SK-N-SH (cell line): ENCODE measurements at regions not wholly inside any gene's neighbourhood (a gene's known extent, or its start where the extent isn't known, plus 50 kb on each side); places are given as distances from the start of the nearest gene placed in this dataset.

Experiments
- CTCF ChIA-PET: fragments of 300-600, 350-600 bp; formaldehyde crosslinking; extraction: SDS; loops from one replicate; lab custom pipeline; 2021; lab: Yijun Ruan, JAX
- POLR2A ChIA-PET: fragments of 350-600 bp; sonication (Branson Sonifier 250); formaldehyde crosslinking; extraction: SDS; loops from one replicate; lab custom pipeline; 2020; ENCODE audit warnings: antibody characterized with exemption, inconsistent platforms; lab: Yijun Ruan, JAX
- DNase-seq: peaks from one replicate; pipeline ENCODE4 v3.0.0; 2012
- H2AFZ ChIP-seq: fragments of 200-600 bp; sonication (generic); 2 replicates; pipeline ENCODE4 v1.8.1; 2016; ENCODE audit warnings: antibody characterized with exemption, mild to moderate bottlenecking, low read depth
- H3F3A ChIP-seq: fragments of 200-600 bp; sonication (generic); replicated peaks from 2 replicates; pipeline ENCODE3; 2016; ENCODE audit warnings: antibody characterized with exemption, mild to moderate bottlenecking; ENCODE audit not compliant: insufficient read depth
- H3K27ac ChIP-seq, 2 experiments: fragments of 200-500 bp in 1 of 2; fragments of 200-600 bp in 1 of 2; sonication (Bioruptor generic) in 1 of 2; sonication (generic), shearing (Covaris generic) in 1 of 2; 2 replicates each; pipeline versions ENCODE4 v1.5.1 to v1.6.1; 2014 to 2016; ENCODE audit warnings: low read depth in 2 of 2, inconsistent platforms in 1 of 2, low read length in 1 of 2, mild to moderate bottlenecking in 1 of 2, mixed read lengths in 1 of 2
- H3K27me3 ChIP-seq: fragments of 200-600 bp; sonication (generic), shearing (Covaris generic); 2 replicates; pipeline ENCODE4 v1.6.1; 2016; ENCODE audit warnings: mixed run types; ENCODE audit not compliant: insufficient read depth
- H3K36me3 ChIP-seq, 2 experiments: fragments of 200-500 bp in 1 of 2; fragments of 200-600 bp in 1 of 2; sonication (Bioruptor generic) in 1 of 2; sonication (generic) in 1 of 2; replicated peaks in 1 of 2; 2 replicates each; pipeline versions ENCODE3 to v1.5.1; 2014 to 2016; ENCODE audit warnings: low read length in 1 of 2, mild to moderate bottlenecking in 1 of 2; ENCODE audit not compliant: insufficient read depth in 2 of 2, control insufficient read depth in 1 of 2
- H3K4me1 ChIP-seq, 2 experiments: fragments of 200-500 bp in 1 of 2; fragments of 200-600 bp in 1 of 2; sonication (Bioruptor generic) in 1 of 2; sonication (generic), shearing (Covaris generic) in 1 of 2; 2 replicates each; pipeline versions ENCODE4 v1.5.1 to v1.6.1; 2014 to 2016; ENCODE audit warnings: low read depth in 1 of 2, low read length in 1 of 2, mixed run types in 1 of 2; ENCODE audit not compliant: insufficient read depth in 2 of 2, control insufficient read depth in 1 of 2
- H3K4me2 ChIP-seq: fragments of 200-600 bp; sonication (generic), shearing (Covaris generic); 2 replicates; pipeline ENCODE4 v1.6.1; 2017; ENCODE audit warnings: mixed run types
- H3K4me3 ChIP-seq, 2 experiments: fragments of 200-500 bp in 1 of 2; fragments of 200-600 bp in 1 of 2; sonication (Bioruptor generic) in 1 of 2; sonication (generic), shearing (Covaris generic) in 1 of 2; 2 replicates each; pipeline versions ENCODE4 v1.5.1 to v1.8.1; 2014 to 2016; ENCODE audit warnings: low read depth in 2 of 2, inconsistent platforms in 1 of 2, low read length in 1 of 2, mild to moderate bottlenecking in 1 of 2, mixed read lengths in 1 of 2, moderate library complexity in 1 of 2
- H3K79me2 ChIP-seq: fragments of 200-600 bp; sonication (generic); 2 replicates; pipeline ENCODE4 v1.8.1; 2017; ENCODE audit warnings: mild to moderate bottlenecking; ENCODE audit not compliant: insufficient read depth
- H3K9ac ChIP-seq: fragments of 200-600 bp; sonication (generic); 2 replicates; pipeline ENCODE4 v1.6.1; 2017; ENCODE audit warnings: mixed run types
- H3K9me2 ChIP-seq: fragments of 200-600 bp; sonication (generic); 2 replicates; pipeline ENCODE4 v1.6.1; 2017; ENCODE audit warnings: mixed run types
- H3K9me3 ChIP-seq: fragments of 200-600 bp; sonication (generic); 2 replicates; pipeline ENCODE4 v1.6.1; 2017; ENCODE audit warnings: mixed run types, mild to moderate bottlenecking, moderate library complexity
- H4K20me1 ChIP-seq: fragments of 200-600 bp; sonication (generic); 2 replicates; pipeline ENCODE4 v1.6.1; 2017; ENCODE audit warnings: mild to moderate bottlenecking, mixed run types; ENCODE audit not compliant: insufficient read depth
- CHD2 ChIP-seq: fragments of 150-350 bp; IDR thresholded peaks from 2 replicates; pipeline ENCODE4 v1.6.1; 2018; ENCODE audit warnings: low read length; ENCODE audit not compliant: partially characterized antibody
- ELF1 ChIP-seq: IDR thresholded peaks from 2 replicates; pipeline ENCODE4 v1.4.0; 2012
- EP300 ChIP-seq, 2 experiments: IDR thresholded peaks; 2 replicates each; pipeline versions ENCODE4 v1.4.0 to v1.6.1; 2012; ENCODE audit warnings: borderline replicate concordance in 1 of 2, low read depth in 1 of 2, low read length in 1 of 2
- FOSL2 ChIP-seq: IDR thresholded peaks from 2 replicates; pipeline ENCODE4 v1.4.0; 2012; ENCODE audit warnings: low read depth, mild to moderate bottlenecking, moderate library complexity, borderline replicate concordance
- FOXJ3 ChIP-seq: sonication (generic); formaldehyde crosslinking; IDR thresholded peaks from 2 replicates; pipeline ENCODE4 v1.5.1; 2020; ENCODE audit warnings: mild to moderate bottlenecking, missing genetic modification reagents
- FOXM1 ChIP-seq: IDR thresholded peaks from 2 replicates; pipeline ENCODE4 v1.4.0; 2012; ENCODE audit warnings: low read depth, mild to moderate bottlenecking
- GATA2 ChIP-seq: sonication (generic); formaldehyde crosslinking; IDR thresholded peaks from 2 replicates; pipeline ENCODE4 v1.5.0; 2020; ENCODE audit warnings: mild to moderate bottlenecking, missing genetic modification reagents
- MAX ChIP-seq: IDR thresholded peaks from 2 replicates; pipeline ENCODE4 v1.4.0; 2012; ENCODE audit warnings: low read depth
- MEF2A ChIP-seq: IDR thresholded peaks from 2 replicates; pipeline ENCODE4 v1.4.0; 2012; ENCODE audit warnings: low read depth, borderline replicate concordance
- NFIC ChIP-seq: IDR thresholded peaks from 2 replicates; pipeline ENCODE4 v1.4.0; 2012; ENCODE audit warnings: borderline replicate concordance
- NRF1 ChIP-seq: IDR thresholded peaks from 2 replicates; pipeline ENCODE4 v1.6.1; 2012; ENCODE audit warnings: low read depth, mild to moderate bottlenecking, low read length
- RAD21 ChIP-seq: IDR thresholded peaks from 2 replicates; pipeline ENCODE4 v1.6.1; 2012; ENCODE audit warnings: mild to moderate bottlenecking, low read length
- RCOR1 ChIP-seq: fragments of 150-350 bp; IDR thresholded peaks from 2 replicates; pipeline ENCODE4 v1.6.1; 2017; ENCODE audit warnings: antibody characterized with exemption, low read length
- RFX5 ChIP-seq: IDR thresholded peaks from 2 replicates; pipeline ENCODE4 v1.6.1; 2012; ENCODE audit warnings: mild to moderate bottlenecking, improper control_type of control experiment, low read length
- SIN3A ChIP-seq: IDR thresholded peaks from 2 replicates; pipeline ENCODE4 v1.6.1; 2012; ENCODE audit warnings: low read depth, mild to moderate bottlenecking, low read length, moderate library complexity, borderline replicate concordance
- TCF12 ChIP-seq: IDR thresholded peaks from 2 replicates; pipeline ENCODE4 v1.4.0; 2012
- ZBTB33 ChIP-seq: IDR thresholded peaks from 2 replicates; pipeline ENCODE4 v1.4.0; 2012; ENCODE audit warnings: low read depth, borderline replicate concordance
- TF ChIP-seq, protein P1 (sequence below): IDR thresholded peaks from 2 replicates; pipeline ENCODE4 v1.6.1; 2012; ENCODE audit warnings: mild to moderate bottlenecking, low read depth, low read length, moderate library complexity
- TF ChIP-seq, protein P2 (sequence below): fragments of 150-350 bp; IDR thresholded peaks from 2 replicates; pipeline ENCODE4 v1.6.1; 2016; ENCODE audit warnings: mild to moderate bottlenecking, low read depth, low read length
- TF ChIP-seq, protein P3 (sequence below): IDR thresholded peaks from 2 replicates; pipeline ENCODE4; 2012

DNA sequence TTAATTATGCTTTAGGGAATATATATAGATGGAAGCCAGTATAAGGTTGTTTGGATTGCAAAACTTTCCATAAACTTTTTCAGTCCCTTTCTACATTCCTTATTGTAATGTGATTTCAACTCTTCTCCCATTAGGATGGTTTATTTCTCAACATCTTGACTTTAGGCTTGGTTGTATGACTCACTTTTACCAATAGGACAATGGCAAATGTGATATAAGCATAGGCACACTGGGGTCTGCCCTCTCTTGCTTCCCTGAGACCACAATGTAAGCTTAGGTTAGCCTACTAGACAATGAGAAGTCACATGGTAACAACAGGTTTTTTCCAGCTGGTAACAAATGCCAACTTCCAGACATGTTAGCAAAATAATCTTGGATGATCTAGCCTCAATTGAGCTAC is 163.3 kb upstream of the RBPJ start:
- Histone ChIP-seq H4K20me1 (no peaks in the 10 kb centered on the region), H3K9me2 (no peaks in the 10 kb centered on the region), H3K36me3 (no peaks in the 10 kb centered on the region), H3K9me3 (no peaks in the 10 kb centered on the region), H3K27ac (no peak overlapping the region), H3F3A (no peaks in the 10 kb centered on the region), H3K9ac (no peak overlapping the region), H3K27me3 (no peaks in the 10 kb centered on the region; the same call in 1 of the 2 replicates), H3K4me3 (no peak overlapping the region), H3K4me1 (peaks cover 0 to 2% of the 10 kb centered on the region in 2 experiments; a peak in 1 of 4 replicates), H3K79me2 (no peaks in the 10 kb centered on the region), H2AFZ (no peak overlapping the region), H3K4me2 (no peak overlapping the region)
- POLR2A ChIA-PET, result no interaction called here
- TF ChIP-seq SIN3A (no peak), FOSL2 (no peak), RAD21 (no peak), ZBTB33 (no peak), MAX (no peak), RCOR1 (no peak), NFIC (no peak), MEF2A (no peak), RFX5 (no peak), TCF12 (no peak), FOXM1 (no peak), FOXJ3 (no peak), ELF1 (no peak), CHD2 (no peak), GATA2 (CRISPR knock-in tag) (no peak), NRF1 (no peak), EP300 (IDR thresholded peaks at IDR 0.05; ENCODE audit: borderline replicate concordance in 1 of 2, low read depth in 1 of 2, low read length in 1 of 2) (no peak)
- TF ChIP-seq, protein P1, sequence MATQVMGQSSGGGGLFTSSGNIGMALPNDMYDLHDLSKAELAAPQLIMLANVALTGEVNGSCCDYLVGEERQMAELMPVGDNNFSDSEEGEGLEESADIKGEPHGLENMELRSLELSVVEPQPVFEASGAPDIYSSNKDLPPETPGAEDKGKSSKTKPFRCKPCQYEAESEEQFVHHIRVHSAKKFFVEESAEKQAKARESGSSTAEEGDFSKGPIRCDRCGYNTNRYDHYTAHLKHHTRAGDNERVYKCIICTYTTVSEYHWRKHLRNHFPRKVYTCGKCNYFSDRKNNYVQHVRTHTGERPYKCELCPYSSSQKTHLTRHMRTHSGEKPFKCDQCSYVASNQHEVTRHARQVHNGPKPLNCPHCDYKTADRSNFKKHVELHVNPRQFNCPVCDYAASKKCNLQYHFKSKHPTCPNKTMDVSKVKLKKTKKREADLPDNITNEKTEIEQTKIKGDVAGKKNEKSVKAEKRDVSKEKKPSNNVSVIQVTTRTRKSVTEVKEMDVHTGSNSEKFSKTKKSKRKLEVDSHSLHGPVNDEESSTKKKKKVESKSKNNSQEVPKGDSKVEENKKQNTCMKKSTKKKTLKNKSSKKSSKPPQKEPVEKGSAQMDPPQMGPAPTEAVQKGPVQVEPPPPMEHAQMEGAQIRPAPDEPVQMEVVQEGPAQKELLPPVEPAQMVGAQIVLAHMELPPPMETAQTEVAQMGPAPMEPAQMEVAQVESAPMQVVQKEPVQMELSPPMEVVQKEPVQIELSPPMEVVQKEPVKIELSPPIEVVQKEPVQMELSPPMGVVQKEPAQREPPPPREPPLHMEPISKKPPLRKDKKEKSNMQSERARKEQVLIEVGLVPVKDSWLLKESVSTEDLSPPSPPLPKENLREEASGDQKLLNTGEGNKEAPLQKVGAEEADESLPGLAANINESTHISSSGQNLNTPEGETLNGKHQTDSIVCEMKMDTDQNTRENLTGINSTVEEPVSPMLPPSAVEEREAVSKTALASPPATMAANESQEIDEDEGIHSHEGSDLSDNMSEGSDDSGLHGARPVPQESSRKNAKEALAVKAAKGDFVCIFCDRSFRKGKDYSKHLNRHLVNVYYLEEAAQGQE, result no peak
- TF ChIP-seq, protein P2, sequence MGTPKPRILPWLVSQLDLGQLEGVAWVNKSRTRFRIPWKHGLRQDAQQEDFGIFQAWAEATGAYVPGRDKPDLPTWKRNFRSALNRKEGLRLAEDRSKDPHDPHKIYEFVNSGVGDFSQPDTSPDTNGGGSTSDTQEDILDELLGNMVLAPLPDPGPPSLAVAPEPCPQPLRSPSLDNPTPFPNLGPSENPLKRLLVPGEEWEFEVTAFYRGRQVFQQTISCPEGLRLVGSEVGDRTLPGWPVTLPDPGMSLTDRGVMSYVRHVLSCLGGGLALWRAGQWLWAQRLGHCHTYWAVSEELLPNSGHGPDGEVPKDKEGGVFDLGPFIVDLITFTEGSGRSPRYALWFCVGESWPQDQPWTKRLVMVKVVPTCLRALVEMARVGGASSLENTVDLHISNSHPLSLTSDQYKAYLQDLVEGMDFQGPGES, result no peak
- TF ChIP-seq, protein P3, sequence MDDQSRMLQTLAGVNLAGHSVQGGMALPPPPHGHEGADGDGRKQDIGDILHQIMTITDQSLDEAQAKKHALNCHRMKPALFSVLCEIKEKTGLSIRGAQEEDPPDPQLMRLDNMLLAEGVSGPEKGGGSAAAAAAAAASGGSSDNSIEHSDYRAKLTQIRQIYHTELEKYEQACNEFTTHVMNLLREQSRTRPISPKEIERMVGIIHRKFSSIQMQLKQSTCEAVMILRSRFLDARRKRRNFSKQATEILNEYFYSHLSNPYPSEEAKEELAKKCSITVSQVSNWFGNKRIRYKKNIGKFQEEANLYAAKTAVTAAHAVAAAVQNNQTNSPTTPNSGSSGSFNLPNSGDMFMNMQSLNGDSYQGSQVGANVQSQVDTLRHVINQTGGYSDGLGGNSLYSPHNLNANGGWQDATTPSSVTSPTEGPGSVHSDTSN, result no peak
- CTCF ChIA-PET, result no interaction called here
- DNase-seq, result no peak
